H1 (cell line): ENCODE measurements at regions not wholly inside any gene's neighbourhood (a gene's known extent, or its start where the extent isn't known, plus 50 kb on each side); places are given as distances from the start of the nearest gene placed in this dataset.

ENCODE experiments used
- CTCF ChIA-PET: fragments of 300-600 bp; sonication (Branson Sonifier 250); formaldehyde crosslinking; loops from one replicate; lab custom pipeline; 2021; ENCODE audit not compliant: partially characterized antibody; lab: Charles Lee
- POLR2A ChIA-PET: fragments of 300-600 bp; sonication (Branson Sonifier 250); formaldehyde crosslinking; loops from one replicate; lab custom pipeline; 2021; ENCODE audit warnings: inconsistent platforms; ENCODE audit not compliant: partially characterized antibody; lab: Charles Lee
- DNase-seq, 2 experiments: peaks; one replicate each; pipeline versions ENCODE4 v3.0.0 to v3.0.0-alpha.2; 2010 to 2022; ENCODE audit warnings: low spot score in 2 of 2, low read depth in 1 of 2, mixed read lengths in 1 of 2
- FAIRE-seq: peaks from 2 replicates; lab custom pipeline; 2011; peaks lifted over from hg19 to GRCh38; lab: Jason Lieb, UNC
- H2AFZ ChIP-seq: 2 replicates; pipeline ENCODE4 v1.8.1; 2012; ENCODE audit warnings: low read length, inconsistent platforms
- H2AK5ac ChIP-seq: 2 replicates; pipeline ENCODE4 v1.6.1; 2013; ENCODE audit warnings: low read depth, low read length
- H2BK120ac ChIP-seq: replicated peaks from 2 replicates; pipeline ENCODE3; 2013; ENCODE audit warnings: low read depth, low read length, inconsistent platforms
- H2BK12ac ChIP-seq: 2 replicates; pipeline ENCODE4 v1.6.1; 2013; ENCODE audit warnings: low read depth, low read length
- H2BK15ac ChIP-seq: 2 replicates; pipeline ENCODE4 v1.6.1; 2013; ENCODE audit warnings: low read length
- H2BK20ac ChIP-seq: 2 replicates; pipeline ENCODE4 v1.6.1; 2013; ENCODE audit warnings: low read length
- H2BK5ac ChIP-seq: 2 replicates; pipeline ENCODE4 v1.6.1; 2013; ENCODE audit warnings: low read depth, low read length
- H3K14ac ChIP-seq: 2 replicates; pipeline ENCODE4 v1.6.1; 2013; ENCODE audit warnings: inconsistent platforms; ENCODE audit not compliant: insufficient read length
- H3K18ac ChIP-seq: 2 replicates; pipeline ENCODE4 v1.6.1; 2013; ENCODE audit warnings: low read length; ENCODE audit errors: extremely low read depth
- H3K23ac ChIP-seq: 2 replicates; pipeline ENCODE4 v1.6.1; 2013; ENCODE audit warnings: inconsistent platforms; ENCODE audit not compliant: insufficient read length
- H3K23me2 ChIP-seq: 2 replicates; pipeline ENCODE4 v1.6.1; 2013; ENCODE audit warnings: low read depth, low read length
- H3K27ac ChIP-seq: 2 replicates; pipeline ENCODE4 v1.6.1; 2011; ENCODE audit warnings: low read depth, low read length, inconsistent platforms
- H3K27me3 ChIP-seq, 4 experiments: replicated peaks in 1 of 4; 1 replicate in 1 of 4; 2 replicates in 3 of 4; pipeline versions ENCODE4 v1.6.1 to v1.8.1; 2011 to 2013; ENCODE audit warnings: low read length in 3 of 4, mild to moderate bottlenecking in 3 of 4, inconsistent platforms in 2 of 4, mixed read lengths in 2 of 4, moderate library complexity in 1 of 4; ENCODE audit not compliant: control insufficient read depth in 3 of 4, insufficient read depth in 3 of 4; ENCODE audit errors: extremely low read depth in 1 of 4
- H3K36me3 ChIP-seq, 4 experiments: 2 replicates each; pipeline versions ENCODE4 v1.6.1 to v1.8.1; 2011 to 2013; ENCODE audit warnings: mild to moderate bottlenecking in 4 of 4, low read length in 3 of 4, moderate library complexity in 2 of 4, control low read depth in 1 of 4, inconsistent platforms in 1 of 4; ENCODE audit not compliant: insufficient read depth in 4 of 4, control insufficient read depth in 2 of 4
- H3K4ac ChIP-seq: replicated peaks from 2 replicates; pipeline ENCODE3; 2013; ENCODE audit warnings: low read length, low read depth, mixed read lengths, inconsistent platforms; ENCODE audit not compliant: insufficient read length
- H3K4me1 ChIP-seq, 4 experiments: replicated peaks in 1 of 4; 1 replicate in 1 of 4; 2 replicates in 3 of 4; pipeline versions ENCODE4 v1.6.1 to v1.8.1; 2011 to 2013; ENCODE audit warnings: low read length in 3 of 4, inconsistent platforms in 2 of 4, mixed read lengths in 1 of 4; ENCODE audit not compliant: insufficient read depth in 4 of 4, control insufficient read depth in 3 of 4
- H3K4me2 ChIP-seq, 2 experiments: 2 replicates each; pipeline versions ENCODE4 v1.6.1 to v1.8.1; 2011 to 2013; ENCODE audit warnings: low read depth in 2 of 2, low read length in 2 of 2, control low read depth in 1 of 2, inconsistent platforms in 1 of 2, mild to moderate bottlenecking in 1 of 2; ENCODE audit not compliant: insufficient read depth in 1 of 2
- H3K4me3 ChIP-seq, 4 experiments: fragments of 200-600, 300-600 bp in 1 of 4; sonication (generic), shearing (Covaris generic), sonication (Bioruptor Twin) in 1 of 4; 2 replicates each; pipeline versions ENCODE4 v1.5.1 to v1.8.1; 2011 to 2016; ENCODE audit warnings: low read length in 4 of 4, low read depth in 3 of 4, control low read depth in 2 of 4, inconsistent platforms in 2 of 4, mild to moderate bottlenecking in 2 of 4, mixed read lengths in 1 of 4, moderate library complexity in 1 of 4; ENCODE audit not compliant: insufficient read depth in 2 of 4; ENCODE audit errors: extremely low read depth in 1 of 4
- H3K56ac ChIP-seq: replicated peaks from 2 replicates; pipeline ENCODE3; 2013; ENCODE audit warnings: low read depth, mild to moderate bottlenecking, mixed read lengths, low read length, inconsistent platforms; ENCODE audit not compliant: insufficient read length
- H3K79me1 ChIP-seq: 2 replicates; pipeline ENCODE4 v1.6.1; 2013; ENCODE audit warnings: low read depth, low read length, control low read depth
- H3K79me2 ChIP-seq, 2 experiments: 2 replicates each; pipeline versions ENCODE4 v1.6.1 to v1.8.1; 2012 to 2013; ENCODE audit warnings: low read length in 2 of 2, mild to moderate bottlenecking in 2 of 2, inconsistent platforms in 1 of 2; ENCODE audit not compliant: insufficient read depth in 2 of 2, control insufficient read depth in 1 of 2
- H3K9ac ChIP-seq, 4 experiments: replicated peaks in 1 of 4; 1 replicate in 1 of 4; 2 replicates in 3 of 4; pipeline versions ENCODE4 v1.6.1 to v1.8.1; 2011 to 2013; ENCODE audit warnings: low read depth in 3 of 4, low read length in 3 of 4, control low read depth in 2 of 4, mild to moderate bottlenecking in 2 of 4, moderate library complexity in 2 of 4, inconsistent platforms in 1 of 4; ENCODE audit errors: extremely low read depth in 1 of 4
- H3K9me3 ChIP-seq, 2 experiments: 2 replicates each; pipeline versions ENCODE4 v1.6.1 to v1.8.1; 2012 to 2013; ENCODE audit warnings: mild to moderate bottlenecking in 2 of 2, moderate library complexity in 2 of 2, control low read depth in 1 of 2, inconsistent platforms in 1 of 2, low read depth in 1 of 2, low read length in 1 of 2, mixed read lengths in 1 of 2; ENCODE audit not compliant: insufficient read depth in 2 of 2
- H4K20me1 ChIP-seq, 2 experiments: replicated peaks in 1 of 2; 2 replicates each; pipeline versions ENCODE3 to v1.8.1; 2011 to 2013; ENCODE audit warnings: inconsistent platforms in 2 of 2, low read length in 2 of 2, mild to moderate bottlenecking in 1 of 2; ENCODE audit not compliant: insufficient read depth in 2 of 2, control insufficient read depth in 1 of 2
- H4K5ac ChIP-seq: 2 replicates; pipeline ENCODE4 v1.6.1; 2013; ENCODE audit warnings: low read length, low read depth, mixed read lengths, inconsistent platforms; ENCODE audit not compliant: insufficient read length
- H4K8ac ChIP-seq: 2 replicates; pipeline ENCODE4 v1.8.0; 2013; ENCODE audit warnings: mild to moderate bottlenecking, moderate library complexity, low read length, inconsistent platforms; ENCODE audit not compliant: insufficient read depth; ENCODE audit errors: extremely low read depth
- H4K91ac ChIP-seq: replicated peaks from 2 replicates; pipeline ENCODE3; 2013; ENCODE audit warnings: low read length, mixed read lengths, inconsistent platforms; ENCODE audit not compliant: insufficient read length
- EGR1 ChIP-seq: IDR thresholded peaks from 2 replicates; pipeline ENCODE4 v1.6.1; 2011; ENCODE audit warnings: low read depth, low read length, borderline replicate concordance
- WGBS, 2 experiments: shearing (Covaris generic) in 1 of 2; methylation state at CpG; one replicate each; pipeline versions ENCODE4 v1.1.6 to v1.1.7; 2013 to 2015; ENCODE audit warnings: low lambda C conversion rate in 2 of 2, mixed read lengths in 2 of 2, inconsistent platforms in 1 of 2, low coverage in 1 of 2, missing lambda C conversion rate in 1 of 2; ENCODE audit not compliant: insufficient replicate concordance in 2 of 2, insufficient coverage in 1 of 2, insufficient read length in 1 of 2; ENCODE audit errors: extremely low coverage in 1 of 2, missing lambda C conversion rate in 1 of 2; 5-methylcytosine and 5-hydroxymethylcytosine counted together

DNA sequence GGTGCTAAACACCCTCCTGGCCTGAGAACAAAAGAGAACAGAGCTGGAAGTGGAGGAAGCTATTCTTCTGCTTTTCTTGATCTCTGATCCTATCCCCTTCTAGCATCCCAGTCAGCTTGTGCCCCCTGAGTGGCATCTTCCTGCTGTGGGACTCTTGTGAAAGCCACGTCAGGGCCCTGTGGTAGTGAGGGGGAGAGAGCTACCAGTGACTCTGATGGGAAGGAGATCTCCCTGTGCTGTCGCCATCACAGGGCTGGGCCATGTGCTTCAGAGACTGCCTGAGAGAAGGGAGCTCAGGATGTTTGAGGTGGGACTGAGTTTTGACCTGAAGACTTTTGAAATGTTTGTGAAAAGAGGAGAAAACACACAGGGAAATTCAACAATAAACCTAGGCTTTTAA lies 107.6 kb upstream of the FUT8 start:
- no peak overlapping the region for H3K4ac ChIP-seq
- no peaks in the 10 kb centered on the region for H3K27me3 ChIP-seq
- no peaks in the 10 kb centered on the region for H3K79me1 ChIP-seq
- H2BK12ac ChIP-seq, result no peak overlapping the region
- ChIA-PET POLR2A (no interaction called here), CTCF (interaction anchor here (0.6 to 1.0 kb wide), 4 partner anchors 17 to 659 kb away, joined by 3 to 4 read pairs (median 3); no protein-coding TSS in a partner anchor)
- FAIRE-seq (no peak), DNase-seq (no peak)
- H3K18ac ChIP-seq, result no peak overlapping the region
- no peaks in the 10 kb centered on the region for H3K36me3 ChIP-seq
- peaks cover 0 to 3% (median 2%) of the 10 kb centered on the region in 4 experiments; a peak in 3 of 7 replicates for H3K4me1 ChIP-seq
- no peaks in the 10 kb centered on the region for H4K20me1 ChIP-seq
- H3K79me2 ChIP-seq, result no peaks in the 10 kb centered on the region
- H2BK120ac ChIP-seq, result no peak overlapping the region
- H3K27ac ChIP-seq, result no peak overlapping the region
- H3K56ac ChIP-seq, result no peak overlapping the region
- no peak for TF ChIP-seq EGR1
- H3K23ac ChIP-seq, result no peak overlapping the region
- no peak overlapping the region for H2BK20ac ChIP-seq
- no peaks in the 10 kb centered on the region; the same call in 1 of the 2 replicates for H3K23me2 ChIP-seq
- WGBS, 2 experiments, result 90% methylated on average over 2 of the region's 2 CpGs; no CpG with 5 or more reads in 1 of the 2 experiments
- no peak overlapping the region for H3K4me3 ChIP-seq
- H2BK5ac ChIP-seq, result no peak overlapping the region
- no peak overlapping the region for H3K9ac ChIP-seq
- H4K8ac ChIP-seq, result no peak overlapping the region
- H4K91ac ChIP-seq, result peak overlapping the region; percentile 3
- no peak overlapping the region for H2AK5ac ChIP-seq
- no peaks in the 10 kb centered on the region for H3K9me3 ChIP-seq
- no peak overlapping the region for H3K14ac ChIP-seq
- 0 out of 2 replicates have a peak overlapping the region, but pooled peaks have one; percentile 39 for H2AFZ ChIP-seq
- H4K5ac ChIP-seq, result peak overlapping the region; percentile 0
- no peak overlapping the region for H2BK15ac ChIP-seq
- no peak overlapping the region for H3K4me2 ChIP-seq
